ENCODE measurements at regions not wholly inside any gene's neighbourhood (a gene's known extent, or its start where the extent isn't known, plus 50 kb on each side); places are given as distances from the start of the nearest gene placed in this dataset.
A peak's percentile ranks its signal among the peaks of the same experiment; 100 is the strongest.

DNA sequence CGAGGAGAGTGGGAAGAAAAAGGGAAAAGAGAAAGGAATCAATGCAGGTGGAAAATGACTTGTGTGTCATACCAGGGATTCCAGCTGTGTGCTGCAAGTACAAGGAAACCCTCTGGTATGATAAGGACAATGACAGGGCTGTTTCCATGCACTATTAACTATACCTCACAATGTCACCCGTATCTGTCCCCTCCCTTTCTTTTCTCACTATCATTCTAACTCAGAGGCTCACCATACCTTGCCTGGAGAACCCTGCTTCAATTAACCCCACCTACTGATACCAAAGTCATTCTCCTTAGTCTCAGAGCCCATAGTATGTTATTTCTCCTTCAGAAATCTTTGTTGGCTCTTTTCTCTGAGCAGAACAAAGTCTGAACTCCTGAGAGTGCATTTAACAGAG is 236.2 kb upstream of the NREP start:
- H3K36me3 ChIP-seq (ENCODE audit: insufficient read depth in 1 of 2, low read depth in 1 of 2) = no peaks in the 10 kb centered on the region
- H3K9me3 ChIP-seq = no peaks in the 10 kb centered on the region
- H3K27ac ChIP-seq = no peak overlapping the region
- 81 to 90% (median 85%) methylated on average over 2 of the region's 2 CpGs for WGBS, 3 donors
- no peaks in the 10 kb centered on the region for H3K4me1 ChIP-seq
- ATAC-seq (no peak), DNase-seq (no peak)
- TF ChIP-seq CTCF (IDR thresholded peaks at IDR 0.05) = no peak
- no peaks in the 10 kb centered on the region for H3K27me3 ChIP-seq (ENCODE audit: insufficient read depth in 3 of 3, low read length in 2 of 3)
- H3K4me3 ChIP-seq = no peak overlapping the region
- intact Hi-C loops (cut with DNase I) = no loop called here

GRCh38 chr5:111984044-111984443 is 227.1 kb upstream of the NREP start:
- Histone ChIP-seq H3K27me3 (ENCODE audit: insufficient read depth in 3 of 3, low read length in 2 of 3) (no peaks in the 10 kb centered on the region), H3K9me3 (no peaks in the 10 kb centered on the region), H3K4me1 (no peaks in the 10 kb centered on the region), H3K36me3 (ENCODE audit: insufficient read depth in 1 of 2, low read depth in 1 of 2) (no peaks in the 10 kb centered on the region), H3K27ac (no peak overlapping the region), H3K4me3 (no peak overlapping the region)
- 50 to 54% (median 50%) methylated on average over 2 of the region's 2 CpGs for WGBS, 3 donors
- TF ChIP-seq CTCF (IDR thresholded peaks at IDR 0.05) = no peak
- DNase-seq (no peak), ATAC-seq (peak in 1 of 4 donors; percentile 42)
- intact Hi-C loops (cut with DNase I) = no loop called here

DNA sequence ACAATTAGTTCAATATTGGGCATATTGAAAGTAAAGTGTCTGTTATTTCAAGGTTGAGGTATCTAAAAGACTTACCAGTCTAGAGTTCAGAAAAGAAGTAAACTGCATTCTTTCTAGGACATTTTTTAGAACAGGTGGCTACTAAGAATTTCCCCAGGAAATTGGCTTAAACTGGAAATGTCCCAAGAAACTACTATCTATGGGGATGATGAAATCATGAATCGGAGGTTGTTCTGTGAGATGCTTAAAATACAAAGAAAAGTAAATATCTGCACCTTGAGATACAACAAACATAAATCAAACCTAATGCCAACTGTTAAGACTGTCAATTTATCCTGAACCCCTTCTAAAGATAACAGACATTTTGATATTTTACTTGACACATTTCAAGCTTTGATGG is 226.5 kb upstream of the NREP start:
- Histone ChIP-seq H3K4me3 (no peak overlapping the region), H3K27me3 (ENCODE audit: insufficient read depth in 3 of 3, low read length in 2 of 3) (no peaks in the 10 kb centered on the region), H3K36me3 (ENCODE audit: insufficient read depth in 1 of 2, low read depth in 1 of 2) (no peaks in the 10 kb centered on the region), H3K27ac (no peak overlapping the region), H3K9me3 (no peaks in the 10 kb centered on the region), H3K4me1 (no peaks in the 10 kb centered on the region)
- WGBS, 3 donors = 9 to 28% (median 18%) methylated on average over 1 of the region's 1 CpG
- TF ChIP-seq CTCF (IDR thresholded peaks at IDR 0.05) = no peak
- DNase-seq (no peak), ATAC-seq (no peak)
- intact Hi-C loops (cut with DNase I) = no loop called here

- DNase-seq = no peak
- no peak for ATAC-seq
These were observed 220.4 kb upstream of the NREP start for GRCh38 chr5:111977436-111977829.

More at GRCh38 chr5:111977436-111977829, 220.4 kb upstream of the NREP start:
- Histone ChIP-seq H3K27ac (no peak overlapping the region), H3K9me3 (no peaks in the 10 kb centered on the region), H3K4me1 (peaks cover 8% of the 10 kb centered on the region), H3K4me3 (no peak overlapping the region), H3K36me3 (ENCODE audit: insufficient read depth in 1 of 2, low read depth in 1 of 2) (no peaks in the 10 kb centered on the region), H3K27me3 (ENCODE audit: insufficient read depth in 3 of 3, low read length in 2 of 3) (no peaks in the 10 kb centered on the region)
- 83 to 98% (median 86%) methylated on average over 2 of the region's 2 CpGs for WGBS, 3 donors
- TF ChIP-seq CTCF (IDR thresholded peaks at IDR 0.05) = no peak
- intact Hi-C loops (cut with DNase I) = no loop called here
